HG02759 (cell line): ENCODE measurements at regions not wholly inside any gene's neighbourhood (a gene's known extent, or its start where the extent isn't known, plus 50 kb on each side); places are given as distances from the start of the nearest gene placed in this dataset.
A peak's percentile ranks its signal among the peaks of the same experiment; 100 is the strongest.
"Not testable (repeated sequence)": the region's sequence is repeated elsewhere in the genome, so short reads cannot be mapped to it uniquely, and the experiment has no call there.

Source experiments
- ATAC-seq: cut with Tn5 transposase; IDR thresholded peaks from one replicate; pipeline ENCODE4 v1.9.1; 2021; ENCODE audit warnings: mild to moderate bottlenecking, moderate library complexity; ENCODE audit not compliant: unreplicated experiment

GRCh38 chr4:141340458-141340857, 119.8 kb downstream of the ZNF330 start:
- no peak for ATAC-seq

GRCh38 chr4:141346144-141346543, 125.4 kb downstream of the ZNF330 start:
- ATAC-seq = peak; percentile 48

GRCh38 chr4:141347684-141348083, 127.0 kb downstream of the ZNF330 start:
- ATAC-seq = no peak

- ATAC-seq = no peak
Observed at GRCh38 chr4:141348125-141348524, 127.4 kb downstream of the ZNF330 start.

GRCh38 chr4:141348573-141348972, 127.9 kb downstream of the ZNF330 start:
- no peak for ATAC-seq

GRCh38 chr4:141349236-141349635, 128.5 kb downstream of the ZNF330 start:
- ATAC-seq = no peak

- no peak for ATAC-seq
Observed at GRCh38 chr4:141350122-141350905, 129.6 kb downstream of the ZNF330 start.

- ATAC-seq = no peak
Observed at GRCh38 chr4:141352331-141352730, 131.6 kb downstream of the ZNF330 start.

- ATAC-seq = no peak
Observed at GRCh38 chr4:141352909-141353525, 132.3 kb downstream of the ZNF330 start.

GRCh38 chr4:141356321-141356962, 135.7 kb downstream of the ZNF330 start:
- ATAC-seq = no peak

- ATAC-seq = no peak
Observed at GRCh38 chr4:141356963-141357335, 136.3 kb downstream of the ZNF330 start.

GRCh38 chr4:141368241-141368640, 147.5 kb downstream of the ZNF330 start:
- ATAC-seq = not testable (repeated sequence)

GRCh38 chr4:141371206-141371605, 150.5 kb downstream of the ZNF330 start:
- ATAC-seq = no peak

- ATAC-seq = no peak
Observed at GRCh38 chr4:141375855-141376254, 155.2 kb downstream of the ZNF330 start.

GRCh38 chr4:141376769-141377168, 156.1 kb downstream of the ZNF330 start:
- peak; percentile 67 for ATAC-seq

- no peak for ATAC-seq
Observed at GRCh38 chr4:141387299-141387698, 166.6 kb downstream of the ZNF330 start.

- no peak for ATAC-seq
Observed at GRCh38 chr4:141388481-141388880, 167.8 kb downstream of the ZNF330 start.

- no peak for ATAC-seq
Observed at GRCh38 chr4:141389649-141390048, 169.0 kb downstream of the ZNF330 start.

GRCh38 chr4:141390571-141390970, 169.9 kb downstream of the ZNF330 start:
- peak; percentile 48 for ATAC-seq

GRCh38 chr4:141391293-141391692, 170.6 kb downstream of the ZNF330 start:
- ATAC-seq = no peak

- no peak for ATAC-seq
Observed at GRCh38 chr4:141391771-141392170, 171.1 kb downstream of the ZNF330 start.

GRCh38 chr4:141395246-141395830, 174.6 kb downstream of the ZNF330 start:
- no peak for ATAC-seq
